GDM1 (cell line): ENCODE measurements at regions not wholly inside any gene's neighbourhood (a gene's known extent, or its start where the extent isn't known, plus 50 kb on each side); places are given as distances from the start of the nearest gene placed in this dataset.
"Not testable (repeated sequence)": the region's sequence is repeated elsewhere in the genome, so short reads cannot be mapped to it uniquely, and the experiment has no call there.

ENCODE experiments used
- DNase-seq: peaks from one replicate; lab custom pipeline; 2025; lab: John Stamatoyannopoulos, UW

DNA sequence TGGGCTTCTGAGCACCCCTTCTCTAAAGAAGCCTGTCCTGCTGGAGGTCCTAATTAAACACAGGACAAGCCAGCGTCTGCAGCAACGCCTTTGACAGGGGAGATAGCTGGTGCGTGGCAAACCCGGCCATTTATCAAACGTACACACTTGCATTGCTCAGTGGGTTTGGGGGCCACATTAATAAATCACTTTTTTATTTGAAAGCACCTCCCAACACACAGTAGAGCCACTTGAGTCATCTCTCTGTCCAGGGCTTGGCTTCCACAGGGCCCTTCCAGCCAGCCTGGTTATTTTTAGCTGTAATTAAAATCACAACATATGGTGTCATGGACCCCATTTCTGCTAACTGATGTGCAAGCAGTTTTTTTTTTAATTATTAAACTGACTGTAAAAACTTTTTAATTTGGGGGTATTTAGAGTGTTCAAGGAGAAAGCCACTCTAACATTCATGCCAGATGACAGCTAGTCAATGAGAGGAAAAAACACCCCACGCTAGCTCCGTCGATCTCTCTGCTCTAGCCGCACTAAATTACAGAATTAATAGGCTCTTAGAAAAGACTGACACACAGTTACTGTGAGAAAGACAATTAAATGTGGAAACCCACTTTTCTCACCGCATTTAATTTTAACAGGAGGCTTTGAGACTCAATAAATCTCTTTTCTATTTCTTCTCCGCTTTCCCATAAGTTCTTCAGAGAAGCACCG is 201.0 kb upstream of the WSCD1 start:
- no peak for DNase-seq

DNA sequence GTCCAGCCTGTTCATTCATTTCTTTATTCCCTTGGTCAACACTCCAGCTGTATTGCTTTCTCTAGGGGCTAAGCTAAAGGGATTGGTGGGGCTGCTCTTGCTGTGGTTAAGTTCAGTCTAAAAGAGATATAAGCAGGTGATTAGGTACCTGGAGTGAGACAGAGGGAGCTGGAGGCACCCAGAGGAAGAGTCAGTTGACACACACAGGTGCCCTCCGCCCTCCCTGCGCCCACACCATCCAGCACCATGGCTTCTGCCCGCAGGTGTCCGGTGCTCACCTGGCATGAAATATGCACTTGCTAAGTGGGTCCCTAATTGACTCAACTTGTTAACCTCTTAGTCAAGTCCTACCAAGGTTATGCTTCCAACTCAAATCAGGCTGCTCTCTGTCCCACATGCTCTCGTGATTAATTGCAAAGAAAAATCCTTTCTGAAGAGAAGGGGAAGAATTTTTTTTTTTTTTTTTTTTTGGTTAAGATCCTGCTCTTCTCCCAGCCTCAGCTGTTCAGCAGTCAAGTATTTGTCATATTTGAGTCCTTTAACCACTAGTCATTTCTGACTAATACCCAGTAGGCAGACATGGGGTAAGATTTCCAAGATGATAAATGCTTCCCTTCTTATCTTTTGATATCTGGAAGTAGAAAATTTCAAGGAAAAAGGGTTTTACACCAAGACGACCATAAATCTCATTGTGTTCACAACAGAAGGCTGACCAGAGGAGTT is 199.8 kb upstream of the WSCD1 start:
- no peak for DNase-seq

DNA sequence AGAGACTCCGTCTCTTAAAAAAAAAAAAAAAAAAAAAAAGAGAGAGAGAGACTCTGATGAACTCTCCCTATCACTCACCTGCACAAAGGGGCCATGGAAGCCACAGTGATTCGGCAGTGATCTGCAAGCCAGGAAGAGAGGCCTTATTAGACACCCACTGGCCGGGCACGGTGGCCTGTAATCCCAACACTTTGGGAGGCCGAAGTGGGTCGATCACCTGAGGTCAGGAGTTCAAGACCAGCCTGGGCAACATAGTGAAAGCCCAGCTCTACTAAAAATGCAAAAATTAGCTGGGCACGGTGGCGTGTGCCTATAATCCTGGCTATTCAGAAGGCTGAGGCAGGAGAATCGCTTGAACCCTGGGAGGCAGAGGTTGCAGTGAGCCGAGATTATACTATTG is 198.5 kb upstream of the WSCD1 start:
- DNase-seq = no peak

DNA sequence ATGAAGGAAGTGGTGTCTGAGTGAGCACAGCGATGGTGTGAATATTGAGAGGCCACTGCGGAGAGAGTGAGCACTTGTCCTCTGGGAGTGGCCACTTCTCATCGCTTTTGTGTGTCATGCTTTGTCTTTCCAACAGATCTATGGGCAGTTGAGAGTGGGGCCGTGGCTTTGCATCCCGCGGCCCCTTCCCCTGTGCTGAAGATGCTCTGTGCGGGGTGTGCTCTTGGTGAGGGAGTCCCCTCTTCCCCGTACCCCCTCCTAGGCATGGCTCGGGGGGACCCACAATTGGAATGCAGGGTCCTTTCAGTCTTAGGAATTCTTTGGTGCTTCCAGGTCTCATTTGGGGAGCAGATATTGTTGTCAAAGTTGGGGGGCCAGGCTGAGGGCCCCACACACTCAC is 197.3 kb upstream of the WSCD1 start:
- DNase-seq = no peak

DNA sequence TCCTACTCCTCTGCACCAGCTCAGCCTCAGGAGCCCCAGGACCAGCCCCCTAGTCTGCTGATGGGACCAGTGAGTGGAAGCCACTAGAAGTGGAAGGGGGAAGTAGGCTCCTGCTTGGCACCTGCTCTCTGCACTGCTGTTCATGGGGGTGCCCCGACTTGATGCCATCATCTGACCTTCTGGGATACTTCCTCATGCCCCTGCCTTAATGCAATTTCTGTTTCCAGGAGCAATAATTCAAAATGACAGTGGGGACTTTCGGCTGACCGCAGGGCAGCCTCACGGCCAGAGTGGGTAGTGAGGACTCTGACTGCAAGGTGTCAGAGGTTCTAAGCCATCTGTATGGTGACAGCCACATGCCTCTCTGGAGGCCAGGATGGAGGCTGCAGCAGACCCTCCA is 196.4 kb upstream of the WSCD1 start:
- DNase-seq = no peak

DNA sequence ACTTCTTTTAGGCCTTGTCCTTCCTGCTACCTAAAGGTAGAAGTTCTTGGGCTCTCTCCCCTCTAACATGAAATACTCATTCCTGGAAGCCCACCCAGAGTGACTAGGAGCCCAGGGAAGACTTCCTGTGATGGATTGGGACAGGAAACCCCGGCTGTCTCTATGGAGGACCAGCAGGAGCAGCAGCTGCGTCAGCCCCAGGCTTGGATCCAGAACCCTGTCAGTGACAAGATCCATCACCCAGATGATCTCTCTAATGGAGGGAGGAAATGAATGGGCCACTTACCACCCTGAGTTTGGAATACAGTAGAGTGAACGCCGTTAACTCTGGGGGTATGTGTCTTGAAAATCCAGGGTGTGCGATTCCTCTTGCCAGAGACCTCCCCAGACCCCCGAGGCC is 195.7 kb upstream of the WSCD1 start:
- no peak for DNase-seq

DNA sequence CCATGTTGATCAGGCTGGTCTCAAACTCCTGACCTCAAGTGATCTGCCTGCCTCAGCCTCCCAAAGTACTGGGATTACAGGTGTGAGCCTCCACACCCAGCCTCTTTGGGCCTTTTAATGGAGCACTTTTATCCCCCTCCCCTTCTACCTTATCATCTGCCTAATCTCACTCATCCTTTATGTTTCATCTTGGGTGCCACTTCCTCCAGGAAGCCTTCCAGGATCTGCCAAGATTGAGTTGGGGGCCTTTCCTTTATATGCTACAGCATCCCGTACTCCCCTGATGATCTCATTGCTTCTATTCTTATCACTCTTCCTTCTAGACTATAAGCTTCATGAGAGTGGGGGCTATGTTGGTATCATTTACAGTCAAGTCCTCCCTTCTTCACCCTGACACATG is 192.8 kb upstream of the WSCD1 start:
- DNase-seq = no peak

DNA sequence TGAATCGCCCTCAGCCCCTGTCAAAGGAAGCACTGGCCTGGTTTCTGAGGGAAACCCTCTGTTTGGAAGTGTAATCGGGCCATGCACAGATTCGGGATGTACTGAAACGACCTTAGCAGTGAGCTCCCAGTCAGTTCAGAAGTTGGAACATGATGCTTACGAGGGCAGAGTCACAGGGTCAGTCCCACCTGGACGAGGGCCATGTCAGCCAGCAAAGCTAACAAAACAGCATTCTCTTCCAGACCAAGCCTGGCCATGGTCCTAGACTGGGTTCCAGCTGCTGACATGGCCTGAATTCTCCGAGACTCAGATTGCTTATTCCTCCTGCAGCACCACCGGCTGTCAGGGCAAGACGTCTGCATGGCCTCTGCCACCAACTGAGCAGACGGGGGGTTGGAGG is 192.2 kb upstream of the WSCD1 start:
- no peak for DNase-seq

DNA sequence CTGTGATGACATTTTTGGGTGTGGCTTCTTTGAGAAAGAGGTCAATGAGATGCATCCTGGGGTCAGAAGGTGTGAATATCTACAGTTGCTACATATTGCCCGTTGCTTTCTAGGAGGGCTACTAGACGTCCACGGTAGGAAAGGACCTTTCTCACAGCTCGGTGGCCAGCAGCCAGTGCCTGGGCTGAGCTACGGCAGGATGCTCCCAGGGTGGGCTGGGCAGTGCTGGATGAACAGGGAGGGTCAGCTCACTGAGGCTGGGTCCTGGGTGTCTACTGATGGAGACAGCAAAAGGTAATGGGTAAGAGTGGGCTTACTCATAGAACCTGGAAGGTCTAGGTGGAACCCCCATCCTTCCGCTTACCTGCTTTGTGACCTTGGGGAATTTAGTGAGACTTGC is 188.3 kb upstream of the WSCD1 start:
- no peak for DNase-seq

DNA sequence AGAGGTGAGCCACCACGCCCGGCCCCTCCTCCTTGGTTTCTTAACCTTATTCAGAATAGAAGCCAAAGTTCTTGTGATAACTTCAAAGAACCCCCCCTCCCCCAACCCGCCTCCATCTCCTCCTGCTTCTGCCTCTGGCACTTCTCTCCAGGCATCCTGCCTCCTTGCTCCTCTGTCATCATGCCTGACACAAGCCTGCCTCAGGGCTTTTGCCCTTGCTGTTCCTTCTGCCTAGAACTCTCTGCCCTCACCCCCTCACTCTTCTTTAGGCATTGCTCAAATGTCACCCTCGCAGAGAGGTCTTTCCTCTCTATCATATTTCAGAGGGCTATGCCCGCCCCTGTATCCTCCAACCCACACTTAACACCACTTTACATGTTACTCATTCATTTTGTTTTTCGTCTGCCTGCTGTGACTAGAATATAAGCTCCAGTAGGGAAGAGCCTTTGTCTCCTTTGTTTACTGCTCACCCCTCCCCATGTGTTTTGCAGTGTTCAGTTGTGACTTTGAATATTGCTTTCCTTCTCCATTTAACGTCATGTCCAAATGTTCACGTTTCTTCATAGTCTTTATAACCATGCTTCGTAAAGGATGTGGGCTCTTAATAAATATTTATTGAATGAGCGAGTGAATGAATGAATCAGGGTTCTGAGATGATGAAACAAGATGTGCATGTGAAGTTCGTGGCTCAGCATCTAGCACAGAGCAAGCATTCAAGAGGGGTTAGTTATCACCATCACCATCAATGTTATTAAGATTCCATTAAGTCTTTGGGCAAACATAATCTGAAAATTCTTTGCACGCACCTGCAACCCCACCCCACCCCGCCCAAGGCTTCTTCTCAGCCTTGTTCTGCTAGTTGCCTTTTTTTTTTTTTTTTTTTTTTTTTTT is 186.2 kb upstream of the WSCD1 start:
- DNase-seq = no peak

DNA sequence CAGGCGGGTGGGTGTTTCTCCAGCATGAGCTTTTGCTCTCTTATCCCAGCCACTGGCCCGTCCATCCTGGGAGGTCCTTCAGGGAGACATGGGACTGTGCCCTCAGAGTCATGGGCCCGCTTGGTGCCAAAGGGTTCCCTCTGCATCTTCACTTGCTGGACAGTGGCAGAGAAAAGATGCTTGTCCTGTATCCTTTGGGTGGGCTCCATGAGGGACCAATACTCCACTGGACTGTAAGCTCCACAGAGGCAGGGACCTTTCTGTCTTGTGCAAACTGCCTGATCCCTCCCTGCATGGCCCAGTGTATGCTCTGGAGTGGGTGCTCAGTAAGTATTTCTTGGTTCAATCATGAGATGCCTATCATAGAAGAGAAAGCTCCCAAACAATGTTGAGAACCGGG is 184.8 kb upstream of the WSCD1 start:
- no peak for DNase-seq

DNA sequence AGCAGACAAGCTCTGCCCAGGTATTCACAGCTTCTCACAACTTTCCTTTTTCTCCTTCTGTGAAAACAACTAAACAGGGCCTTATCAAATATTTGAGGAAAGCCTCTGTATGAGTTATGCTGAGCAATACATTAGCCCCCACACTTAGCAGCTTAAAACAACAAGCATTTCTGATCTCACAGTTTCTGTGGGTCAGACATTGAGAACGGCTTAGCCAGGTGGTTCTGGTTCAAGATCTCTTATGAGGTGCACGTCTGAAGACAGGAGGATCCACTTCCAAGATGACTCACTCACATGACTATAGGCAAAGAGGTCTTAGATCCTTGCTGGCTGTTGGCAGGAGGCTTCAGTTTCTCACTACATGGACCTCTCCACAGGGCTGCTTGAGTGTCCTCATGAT is 181.4 kb upstream of the WSCD1 start:
- DNase-seq = no peak

DNA sequence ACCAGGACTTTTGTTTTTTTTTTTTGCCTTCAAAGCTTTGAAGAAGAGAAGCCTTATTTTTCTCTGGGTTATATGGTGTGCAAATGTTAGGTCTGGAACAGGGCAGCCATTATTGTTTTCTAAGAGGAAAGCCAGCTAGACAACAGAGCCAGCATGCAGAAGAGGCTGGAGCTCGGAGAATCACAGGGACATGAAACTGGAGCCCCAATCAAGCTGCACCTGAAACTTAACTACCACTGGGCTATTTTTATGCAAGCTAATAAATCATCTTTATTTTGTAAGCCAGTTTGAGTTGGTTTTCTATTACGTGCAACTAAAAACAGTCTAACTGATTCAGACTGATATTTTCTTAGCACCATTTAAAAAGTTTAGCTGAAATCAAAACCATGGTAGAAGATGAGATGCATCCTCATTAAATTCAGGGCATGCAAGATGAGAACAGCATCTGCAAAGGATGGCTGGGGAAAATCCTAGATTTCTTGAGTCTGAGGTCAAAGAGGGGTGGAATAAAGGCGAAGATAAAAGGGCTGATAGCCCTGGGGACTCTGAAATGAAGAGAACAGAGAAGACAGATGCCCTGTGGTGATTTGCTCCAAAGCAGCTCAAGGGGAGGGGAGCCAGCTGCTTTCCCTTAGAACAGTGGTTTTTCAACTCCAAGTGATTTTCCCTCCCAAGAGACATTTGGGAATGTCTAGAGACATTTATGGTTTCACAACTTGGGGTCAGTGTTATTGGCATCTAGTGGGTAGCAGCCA is 177.1 kb upstream of the WSCD1 start:
- no peak for DNase-seq

DNA sequence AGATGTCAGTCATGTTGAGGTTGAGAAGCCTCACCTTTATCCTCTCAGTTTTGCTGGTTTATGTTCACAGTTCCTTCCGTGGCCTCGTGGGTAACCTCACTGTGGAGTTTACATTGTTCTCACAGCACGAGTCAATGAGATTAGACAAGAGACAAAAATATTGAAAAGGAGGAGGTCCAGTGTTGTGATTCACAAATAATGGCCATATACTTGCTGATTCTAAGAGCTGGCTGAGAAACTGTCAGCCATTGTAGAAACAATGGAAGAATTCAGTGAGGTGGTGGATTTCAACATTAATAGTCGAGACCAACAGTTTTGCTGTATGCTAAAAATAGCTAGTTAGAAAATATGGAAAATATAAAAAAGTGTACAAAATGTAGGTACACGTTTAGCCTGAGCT is 176.4 kb upstream of the WSCD1 start:
- DNase-seq = no peak

DNA sequence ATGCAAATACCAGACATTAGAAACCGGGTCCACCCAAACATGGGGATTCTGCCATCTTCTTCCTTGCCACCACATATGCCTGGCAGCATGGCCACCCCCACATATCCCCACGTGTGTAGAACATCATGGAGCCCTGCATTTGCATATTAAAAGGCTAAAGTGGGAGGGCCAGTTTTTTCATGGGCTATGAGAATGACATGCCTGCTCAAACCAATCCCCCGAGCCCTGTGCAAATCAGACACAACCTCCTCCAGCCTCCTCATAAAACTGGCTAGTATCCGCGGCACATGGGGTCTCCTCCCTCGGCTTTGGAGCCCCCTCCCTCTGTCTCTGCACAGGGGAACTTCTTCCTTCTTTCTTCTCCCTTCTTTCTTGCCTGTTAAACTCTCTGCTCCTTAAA is 174.9 kb upstream of the WSCD1 start:
- DNase-seq = no peak

DNA sequence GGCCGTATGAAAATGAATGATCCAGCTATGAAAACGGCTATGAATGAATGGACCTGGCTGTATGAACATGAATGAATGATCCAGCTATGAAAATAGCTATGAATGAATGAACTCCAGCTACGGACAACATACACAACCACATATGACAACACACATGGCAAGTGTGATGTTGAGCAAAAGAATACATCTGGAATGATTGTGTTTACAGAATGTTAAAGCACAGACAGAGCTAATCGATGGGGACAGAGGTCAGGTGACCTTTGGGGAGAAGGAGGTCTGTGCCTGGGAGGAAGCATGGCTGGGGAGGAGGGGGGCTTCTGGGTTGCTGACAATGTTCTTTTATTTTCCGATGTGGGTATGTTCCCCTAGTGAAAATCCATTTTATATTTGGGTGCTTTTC is 174.0 kb upstream of the WSCD1 start:
- DNase-seq = no peak

DNA sequence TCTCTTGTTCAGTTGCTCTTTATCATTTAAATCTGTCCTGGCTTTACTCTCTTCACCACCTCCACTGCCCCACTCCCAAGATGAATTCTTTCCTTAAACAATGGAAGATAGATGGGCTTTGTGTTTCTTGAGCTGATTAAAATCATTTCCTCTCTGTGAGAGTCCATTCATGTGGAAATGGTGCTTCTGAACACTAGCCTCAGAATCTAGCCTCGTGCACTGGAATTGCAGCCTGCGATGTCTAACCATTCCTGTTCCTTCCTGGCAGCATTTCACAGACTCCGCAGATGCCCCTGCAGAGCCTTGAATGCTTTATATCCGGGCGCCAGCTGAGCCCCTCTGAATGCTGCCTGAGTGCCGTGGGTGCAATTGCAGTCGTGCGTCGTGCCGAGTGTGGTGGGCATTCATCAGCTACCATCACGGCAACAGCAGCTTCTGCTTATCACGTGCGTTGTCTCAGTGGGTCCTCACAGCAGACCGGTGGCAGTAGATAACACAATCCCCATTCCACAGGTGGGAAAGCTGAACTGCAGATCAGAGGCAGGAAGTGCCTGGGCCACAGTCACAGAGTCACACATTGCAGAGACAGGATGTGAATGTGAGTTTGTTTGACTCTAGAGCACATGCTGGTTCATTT is 172.8 kb upstream of the WSCD1 start:
- no peak for DNase-seq

DNA sequence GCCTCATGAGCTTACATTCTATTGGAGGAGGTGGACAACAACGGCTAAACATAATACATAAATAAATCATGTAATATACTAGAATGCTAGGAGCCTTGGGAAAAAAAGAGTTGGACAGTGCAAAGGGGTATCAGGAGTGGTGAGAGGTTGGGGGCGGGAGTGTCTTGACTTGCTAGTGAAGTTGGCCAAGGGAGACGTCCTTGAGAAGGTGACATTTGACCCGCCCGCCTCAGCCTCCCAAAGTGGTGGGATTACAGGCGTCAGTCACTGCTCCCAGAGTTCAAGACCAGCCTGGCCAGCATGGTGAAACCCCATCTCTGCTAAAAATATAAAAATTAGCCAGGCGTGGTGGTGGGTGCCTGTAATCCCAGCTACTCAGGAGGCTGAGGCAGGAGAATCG is 172.2 kb upstream of the WSCD1 start:
- DNase-seq = not testable (repeated sequence)

DNA sequence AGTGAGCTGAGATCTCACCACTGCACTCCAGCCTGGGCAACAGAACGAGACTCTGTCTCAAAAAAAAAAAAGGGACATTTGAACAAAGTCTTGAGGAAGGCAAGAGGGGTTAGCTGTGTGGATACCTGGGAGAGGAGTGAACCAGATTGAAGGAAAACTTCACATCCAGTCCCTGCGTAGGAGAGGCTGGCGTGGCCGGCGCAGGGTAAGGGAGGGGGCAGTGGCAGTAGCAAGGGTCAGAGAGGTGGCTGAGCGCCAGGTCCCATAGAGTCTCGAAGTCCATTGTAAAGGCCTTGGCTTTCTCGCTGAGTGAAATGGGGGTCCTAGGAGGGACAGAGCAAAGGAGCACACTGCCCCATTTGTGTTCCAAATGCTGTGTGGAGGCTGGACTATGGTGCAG is 171.8 kb upstream of the WSCD1 start:
- DNase-seq = no peak

DNA sequence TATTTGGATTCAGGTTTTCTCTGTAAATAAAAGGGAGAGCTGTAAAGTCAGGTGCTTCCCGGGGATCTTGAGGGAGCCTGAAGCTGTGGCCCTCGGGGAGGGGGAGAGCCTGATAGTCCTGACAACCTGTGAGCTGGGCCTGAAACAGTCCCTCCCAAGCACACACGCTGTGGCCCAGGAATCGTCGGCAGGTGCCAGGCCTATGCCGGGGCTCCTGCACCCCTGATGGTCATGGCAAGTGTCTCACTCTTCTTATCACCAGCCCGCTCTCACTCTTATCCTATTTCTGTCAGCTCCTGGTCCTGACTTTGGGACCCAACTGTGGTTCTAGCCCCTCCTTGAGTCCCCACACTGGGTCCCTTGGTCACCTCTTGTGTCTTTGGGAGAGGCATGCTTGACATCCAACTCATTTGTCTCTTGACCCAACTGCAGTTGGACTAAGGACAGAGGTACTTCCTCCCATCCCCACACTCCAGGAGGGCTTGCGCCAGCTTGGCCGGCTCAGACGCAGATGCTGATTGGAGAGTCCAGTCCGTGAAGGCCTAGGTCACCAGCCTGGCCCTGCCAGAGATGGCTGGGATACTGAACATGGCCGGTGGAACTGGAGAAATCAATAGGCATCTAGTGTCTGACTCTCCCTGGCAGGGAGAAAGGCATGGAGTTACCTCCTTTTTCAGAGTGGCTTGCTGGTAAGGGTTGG is 170.5 kb upstream of the WSCD1 start:
- DNase-seq = no peak

DNA sequence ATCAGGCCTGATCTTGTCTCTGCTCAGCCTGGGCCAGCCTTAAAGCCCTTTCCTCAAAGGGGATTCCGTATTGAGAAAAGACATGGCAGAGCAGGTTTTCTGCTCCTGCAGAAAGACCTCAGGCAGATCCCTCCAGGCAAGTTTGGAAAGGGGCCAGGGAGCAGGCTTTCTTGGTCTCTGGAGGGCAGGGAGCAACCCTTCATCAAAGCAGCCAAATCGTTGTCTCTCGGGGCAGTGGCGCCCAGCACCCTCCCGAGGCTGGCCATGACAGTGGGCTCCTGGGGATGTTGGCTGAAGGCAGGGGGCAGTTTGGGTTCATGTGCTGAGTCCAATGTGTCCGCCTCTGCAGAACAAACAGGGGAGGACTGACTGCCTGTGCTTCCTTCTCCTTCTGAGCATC is 168.4 kb upstream of the WSCD1 start:
- DNase-seq = no peak
